Naive B cell (primary cell): ENCODE measurements at regions not wholly inside any gene's neighbourhood (a gene's known extent, or its start where the extent isn't known, plus 50 kb on each side); places are given as distances from the start of the nearest gene placed in this dataset.
"Not testable (repeated sequence)": the region's sequence is repeated elsewhere in the genome, so short reads cannot be mapped to it uniquely, and the experiment has no call there.

ENCODE experiments used
- ATAC-seq, 2 donors: fragments of 150-1000 bp; cut with Tn5 transposase; 2 replicates each; pipeline ENCODE4 v1.10.0; 2021; ENCODE audit warnings: low read depth in 2 of 2, mild to moderate bottlenecking in 2 of 2, moderate library complexity in 2 of 2
- DNase-seq: peaks from one replicate; pipeline ENCODE4 v3.0.0; 2022
- H3K27ac Mint-ChIP-seq, 6 donors: one replicate each; pipeline ENCODE4 v1.8.0; 2020 to 2022; ENCODE audit warnings: mild to moderate bottlenecking in 6 of 6, mixed read lengths in 6 of 6, moderate library complexity in 5 of 6, inconsistent platforms in 2 of 6
- H3K27me3 Mint-ChIP-seq, 3 donors: one replicate each; pipeline ENCODE4 v1.8.0; 2021 to 2022; ENCODE audit warnings: mixed read lengths in 3 of 3, mild to moderate bottlenecking in 1 of 3
- H3K36me3 Mint-ChIP-seq, 2 donors: one replicate each; pipeline ENCODE4 v1.8.0; 2020 to 2022; ENCODE audit warnings: mixed read lengths in 2 of 2, inconsistent platforms in 1 of 2, mild to moderate bottlenecking in 1 of 2
- H3K4me1 Mint-ChIP-seq, 3 donors: one replicate each; pipeline ENCODE4 v1.8.0; 2020 to 2022; ENCODE audit warnings: mixed read lengths in 3 of 3, inconsistent platforms in 1 of 3, mild to moderate bottlenecking in 1 of 3, moderate library complexity in 1 of 3
- H3K4me3 Mint-ChIP-seq, 8 donors: one replicate each; pipeline ENCODE4 v1.8.0; 2020 to 2022; ENCODE audit warnings: mild to moderate bottlenecking in 8 of 8, mixed read lengths in 8 of 8, moderate library complexity in 8 of 8, inconsistent platforms in 2 of 8
- H3K9me3 Mint-ChIP-seq, 7 donors: one replicate each; pipeline ENCODE4 v1.8.0; 2020 to 2022; ENCODE audit warnings: mixed read lengths in 7 of 7, mild to moderate bottlenecking in 5 of 7, inconsistent platforms in 2 of 7, moderate library complexity in 1 of 7

- no peak for DNase-seq
- Mint-ChIP-seq H3K4me1 (peaks cover 20 to 25% (median 22%) of the 10 kb centered on the region in 3 donors), H3K27ac (peak overlapping the region in 1 of 6 donors; percentile 77), H3K36me3 (peaks cover 0 to 8% of the 10 kb centered on the region in 2 donors), H3K9me3 (peaks cover 2 to 8% (median 5%) of the 10 kb centered on the region in 7 donors), H3K4me3 (peak overlapping the region in 4 of 8 donors; percentile 7 to 43 (median 25)), H3K27me3 (no peaks in the 10 kb centered on the region)
- no peak for ATAC-seq
Observed at GRCh38 chr1:199242601-199243000, 603.8 kb downstream of the PTPRC start.

- peaks cover 0 to 8% of the 10 kb centered on the region in 2 donors for H3K36me3 Mint-ChIP-seq
- peak; percentile 46 for DNase-seq
- H3K27me3 Mint-ChIP-seq: no peaks in the 10 kb centered on the region
- no peak overlapping the region for H3K4me3 Mint-ChIP-seq
- ATAC-seq: peak; percentile 80 to 93
- no peak overlapping the region for H3K27ac Mint-ChIP-seq
- peaks cover 2 to 8% (median 5%) of the 10 kb centered on the region in 7 donors for H3K9me3 Mint-ChIP-seq
- H3K4me1 Mint-ChIP-seq: peaks cover 20 to 26% (median 22%) of the 10 kb centered on the region in 3 donors
Observed at GRCh38 chr1:199243423-199244061, 604.7 kb downstream of the PTPRC start.

GRCh38 chr1:199245946-199246345 is 607.1 kb downstream of the PTPRC start:
- H3K27ac Mint-ChIP-seq: no peak overlapping the region
- H3K4me3 Mint-ChIP-seq: no peak overlapping the region
- peaks cover 0 to 8% of the 10 kb centered on the region in 2 donors for H3K36me3 Mint-ChIP-seq
- no peak for DNase-seq
- no peak for ATAC-seq
- H3K9me3 Mint-ChIP-seq: peaks cover 3 to 16% (median 7%) of the 10 kb centered on the region in 7 donors
- no peaks in the 10 kb centered on the region for H3K27me3 Mint-ChIP-seq
- peaks cover 20 to 31% (median 22%) of the 10 kb centered on the region in 3 donors for H3K4me1 Mint-ChIP-seq

- no peak for DNase-seq
- Mint-ChIP-seq H3K36me3 (peaks cover 0 to 7% of the 10 kb centered on the region in 2 donors), H3K9me3 (peaks cover 2 to 15% (median 7%) of the 10 kb centered on the region in 7 donors), H3K4me3 (no peak overlapping the region), H3K27ac (peak overlapping the region in 1 of 6 donors; percentile 49), H3K4me1 (peaks cover 19 to 30% (median 21%) of the 10 kb centered on the region in 3 donors), H3K27me3 (no peaks in the 10 kb centered on the region)
- ATAC-seq: no peak
Observed at GRCh38 chr1:199246716-199247115, 607.9 kb downstream of the PTPRC start.

- H3K27me3 Mint-ChIP-seq: no peaks in the 10 kb centered on the region
- H3K36me3 Mint-ChIP-seq: no peaks in the 10 kb centered on the region
- H3K27ac Mint-ChIP-seq: no peak overlapping the region
- peaks cover 0 to 7% (median 4%) of the 10 kb centered on the region in 7 donors for H3K9me3 Mint-ChIP-seq
- H3K4me1 Mint-ChIP-seq: peaks cover 7 to 18% (median 10%) of the 10 kb centered on the region in 3 donors
- no peak overlapping the region for H3K4me3 Mint-ChIP-seq
- ATAC-seq (no peak), DNase-seq (no peak)
Observed at GRCh38 chr1:199247891-199248290, 609.1 kb downstream of the PTPRC start.

- ATAC-seq, H3K4me1 Mint-ChIP-seq, DNase-seq, H3K4me3 Mint-ChIP-seq, H3K27me3 Mint-ChIP-seq, H3K27ac Mint-ChIP-seq, H3K36me3 Mint-ChIP-seq: not testable (repeated sequence)
- H3K9me3 Mint-ChIP-seq: peaks cover 4 to 32% (median 14%) of the 10 kb centered on the region in 7 donors
Observed at GRCh38 chr1:199254040-199254439, 615.2 kb downstream of the PTPRC start.

- no peaks in the 10 kb centered on the region for H3K36me3 Mint-ChIP-seq
- ATAC-seq (no peak), DNase-seq (no peak)
- H3K4me3 Mint-ChIP-seq: no peak overlapping the region
- H3K27ac Mint-ChIP-seq: no peak overlapping the region
- H3K9me3 Mint-ChIP-seq: peaks cover 2 to 18% (median 7%) of the 10 kb centered on the region in 7 donors
- H3K27me3 Mint-ChIP-seq: no peaks in the 10 kb centered on the region
- no peaks in the 10 kb centered on the region for H3K4me1 Mint-ChIP-seq
Observed at GRCh38 chr1:199261328-199261727, 622.5 kb downstream of the PTPRC start.

- ATAC-seq (no peak), DNase-seq (no peak)
- H3K9me3 Mint-ChIP-seq: peaks cover 0 to 2% (median 0%) of the 10 kb centered on the region in 7 donors
- H3K27ac Mint-ChIP-seq: no peak overlapping the region
- H3K4me1 Mint-ChIP-seq: no peaks in the 10 kb centered on the region
- H3K36me3 Mint-ChIP-seq: no peaks in the 10 kb centered on the region
- no peaks in the 10 kb centered on the region for H3K27me3 Mint-ChIP-seq
- H3K4me3 Mint-ChIP-seq: no peak overlapping the region
Observed at GRCh38 chr1:199264283-199264682, 625.4 kb downstream of the PTPRC start.

- H3K4me3 Mint-ChIP-seq: no peak overlapping the region
- DNase-seq (no peak), ATAC-seq (no peak)
- no peak overlapping the region for H3K27ac Mint-ChIP-seq
- H3K4me1 Mint-ChIP-seq: no peaks in the 10 kb centered on the region
- peaks cover 0 to 5% (median 0%) of the 10 kb centered on the region in 3 donors for H3K27me3 Mint-ChIP-seq
- no peaks in the 10 kb centered on the region for H3K36me3 Mint-ChIP-seq
- peaks cover 0 to 2% (median 0%) of the 10 kb centered on the region in 7 donors for H3K9me3 Mint-ChIP-seq
Observed at GRCh38 chr1:199264911-199265310, 626.1 kb downstream of the PTPRC start.

GRCh38 chr1:199265319-199265718 is 626.5 kb downstream of the PTPRC start:
- peaks cover 0 to 9% (median 0%) of the 10 kb centered on the region in 3 donors for H3K27me3 Mint-ChIP-seq
- no peaks in the 10 kb centered on the region for H3K36me3 Mint-ChIP-seq
- H3K27ac Mint-ChIP-seq: no peak overlapping the region
- H3K9me3 Mint-ChIP-seq: peaks cover 0 to 2% (median 0%) of the 10 kb centered on the region in 7 donors
- ATAC-seq: no peak
- no peak overlapping the region for H3K4me3 Mint-ChIP-seq
- DNase-seq: no peak
- no peaks in the 10 kb centered on the region for H3K4me1 Mint-ChIP-seq

GRCh38 chr1:199269241-199269640 is 630.4 kb downstream of the PTPRC start:
- no peak overlapping the region for H3K27ac Mint-ChIP-seq
- ATAC-seq (no peak), DNase-seq (no peak)
- H3K9me3 Mint-ChIP-seq: peaks cover 0 to 2% (median 0%) of the 10 kb centered on the region in 7 donors
- H3K4me3 Mint-ChIP-seq: no peak overlapping the region
- peaks cover 0 to 10% (median 0%) of the 10 kb centered on the region in 3 donors for H3K27me3 Mint-ChIP-seq
- no peaks in the 10 kb centered on the region for H3K36me3 Mint-ChIP-seq
- no peaks in the 10 kb centered on the region for H3K4me1 Mint-ChIP-seq

GRCh38 chr1:199272139-199272544 is 633.3 kb downstream of the PTPRC start:
- Mint-ChIP-seq H3K27me3 (peaks cover 0 to 10% (median 0%) of the 10 kb centered on the region in 3 donors), H3K4me3 (no peak overlapping the region), H3K36me3 (no peaks in the 10 kb centered on the region), H3K27ac (no peak overlapping the region), H3K9me3 (peaks cover 0 to 5% (median 0%) of the 10 kb centered on the region in 7 donors), H3K4me1 (no peaks in the 10 kb centered on the region)
- no peak for ATAC-seq
- DNase-seq: no peak

GRCh38 chr1:199272628-199273086 is 633.8 kb downstream of the PTPRC start:
- Mint-ChIP-seq H3K27me3 (peaks cover 0 to 10% (median 0%) of the 10 kb centered on the region in 3 donors), H3K4me3 (no peak overlapping the region), H3K27ac (no peak overlapping the region), H3K4me1 (no peaks in the 10 kb centered on the region), H3K9me3 (peaks cover 0 to 5% (median 0%) of the 10 kb centered on the region in 7 donors), H3K36me3 (no peaks in the 10 kb centered on the region)
- no peak for DNase-seq
- no peak for ATAC-seq

- Mint-ChIP-seq H3K27ac (peak overlapping the region in 1 of 6 donors; percentile 3), H3K27me3 (peaks cover 0 to 10% (median 0%) of the 10 kb centered on the region in 3 donors), H3K36me3 (no peaks in the 10 kb centered on the region), H3K4me1 (peaks cover 0 to 1% (median 0%) of the 10 kb centered on the region in 3 donors), H3K9me3 (peaks cover 0 to 6% (median 2%) of the 10 kb centered on the region in 7 donors), H3K4me3 (no peak overlapping the region)
- DNase-seq (no peak), ATAC-seq (no peak)
Observed at GRCh38 chr1:199273837-199274379, 635.1 kb downstream of the PTPRC start.
